CD4-positive, alpha-beta memory T cell (primary cell): ENCODE measurements at regions not wholly inside any gene's neighbourhood (a gene's known extent, or its start where the extent isn't known, plus 50 kb on each side); places are given as distances from the start of the nearest gene placed in this dataset.

ENCODE experiments used
- CTCF ChIA-PET: fragments of 350-600 bp; sonication (Branson Sonifier 250); formaldehyde crosslinking; loops from one replicate; lab custom pipeline; 2021; ENCODE audit warnings: inconsistent platforms; ENCODE audit not compliant: partially characterized antibody; lab: Charles Lee
- POLR2A ChIA-PET: fragments of 350-600 bp; sonication (Branson Sonifier 250); formaldehyde crosslinking; loops from one replicate; lab custom pipeline; 2021; ENCODE audit not compliant: partially characterized antibody; lab: Charles Lee
- DNase-seq, 5 donors: peaks; one replicate each; pipeline versions ENCODE4 v3.0.0 to v3.0.0-alpha.2; 2020 to 2022; ENCODE audit warnings: mixed read lengths in 1 of 5
- H3K27ac ChIP-seq: one replicate; pipeline ENCODE4 v1.7.0; 2013; ENCODE audit warnings: low read depth, low read length
- H3K27me3 ChIP-seq: 2 replicates; pipeline ENCODE4 v1.7.0; 2013; ENCODE audit warnings: mild to moderate bottlenecking, low read length, moderate library complexity; ENCODE audit not compliant: insufficient read depth
- H3K36me3 ChIP-seq: 2 replicates; pipeline ENCODE4 v1.7.0; 2013; ENCODE audit warnings: mild to moderate bottlenecking, low read length, moderate library complexity; ENCODE audit not compliant: insufficient read depth
- H3K4me1 ChIP-seq: 2 replicates; pipeline ENCODE4 v1.7.0; 2013; ENCODE audit warnings: mild to moderate bottlenecking, low read length, moderate library complexity; ENCODE audit not compliant: insufficient read depth
- H3K4me3 ChIP-seq, 2 donors: one replicate each; pipeline ENCODE4 v1.7.0; 2013; ENCODE audit warnings: low read length in 2 of 2, mild to moderate bottlenecking in 1 of 2
- H3K9me3 ChIP-seq, 2 donors: one replicate each; pipeline ENCODE4 v1.7.0; 2013; ENCODE audit warnings: low read length in 2 of 2, control low read depth in 1 of 2; ENCODE audit not compliant: control insufficient read depth in 1 of 2
- H3K27ac Mint-ChIP-seq, 7 donors: one replicate each; pipeline ENCODE4 v1.8.0; 2020 to 2021; ENCODE audit warnings: mixed read lengths in 7 of 7, mild to moderate bottlenecking in 6 of 7, inconsistent platforms in 3 of 7, moderate library complexity in 3 of 7
- H3K27me3 Mint-ChIP-seq, 2 donors: one replicate each; pipeline ENCODE4 v1.8.0; 2020 to 2021; ENCODE audit warnings: mixed read lengths in 2 of 2
- H3K36me3 Mint-ChIP-seq, 2 donors: one replicate each; pipeline ENCODE4 v1.8.0; 2020 to 2021; ENCODE audit warnings: mixed read lengths in 2 of 2, inconsistent platforms in 1 of 2, mild to moderate bottlenecking in 1 of 2
- H3K4me1 Mint-ChIP-seq, 4 donors: one replicate each; pipeline ENCODE4 v1.8.0; 2020 to 2021; ENCODE audit warnings: mixed read lengths in 4 of 4, mild to moderate bottlenecking in 1 of 4
- H3K4me3 Mint-ChIP-seq, 8 donors: one replicate each; pipeline ENCODE4 v1.8.0; 2020 to 2021; ENCODE audit warnings: mixed read lengths in 8 of 8, mild to moderate bottlenecking in 7 of 8, moderate library complexity in 6 of 8, inconsistent platforms in 3 of 8
- H3K9me3 Mint-ChIP-seq, 8 donors: one replicate each; pipeline ENCODE4 v1.8.0; 2020 to 2021; ENCODE audit warnings: mixed read lengths in 8 of 8, mild to moderate bottlenecking in 5 of 8, inconsistent platforms in 3 of 8, moderate library complexity in 1 of 8
- intact Hi-C: fragments of 100-400 bp; cut with micrococcal nuclease; formaldehyde crosslinking; loops from one replicate; pipeline ENCODE4 v1.15.1; 2023

GRCh38 chr15:77749998-77750540 is 117.4 kb upstream of the LINGO1 start:
- no peak overlapping the region for H3K27ac ChIP-seq
- no peak overlapping the region for H3K4me3 Mint-ChIP-seq
- POLR2A ChIA-PET, result no interaction called here
- no peak overlapping the region for H3K27ac Mint-ChIP-seq
- peaks cover 2 to 5% of the 10 kb centered on the region in 2 donors for H3K27me3 Mint-ChIP-seq
- no peak for DNase-seq
- H3K4me1 ChIP-seq, result peaks cover 9% of the 10 kb centered on the region
- no peak overlapping the region for H3K4me3 ChIP-seq
- CTCF ChIA-PET, result no interaction called here
- intact Hi-C loops, result no loop called here
- H3K9me3 ChIP-seq, result no peaks in the 10 kb centered on the region
- H3K36me3 ChIP-seq, result no peaks in the 10 kb centered on the region
- H3K9me3 Mint-ChIP-seq, result peaks cover 0 to 1% (median 0%) of the 10 kb centered on the region in 8 donors
- H3K36me3 Mint-ChIP-seq, result no peaks in the 10 kb centered on the region
- H3K4me1 Mint-ChIP-seq, result peaks cover 0 to 11% (median 4%) of the 10 kb centered on the region in 4 donors
- H3K27me3 ChIP-seq, result no peaks in the 10 kb centered on the region

GRCh38 chr15:77749236-77749997 is 116.7 kb upstream of the LINGO1 start:
- no peak for DNase-seq
- Histone ChIP-seq H3K27ac (no peak overlapping the region), H3K4me1 (peaks cover 9% of the 10 kb centered on the region), H3K36me3 (no peaks in the 10 kb centered on the region), H3K27me3 (no peaks in the 10 kb centered on the region), H3K4me3 (no peak overlapping the region), H3K9me3 (no peaks in the 10 kb centered on the region)
- Mint-ChIP-seq H3K27me3 (peaks cover 2 to 5% of the 10 kb centered on the region in 2 donors), H3K4me3 (no peak overlapping the region), H3K9me3 (peaks cover 0 to 1% (median 0%) of the 10 kb centered on the region in 8 donors), H3K36me3 (no peaks in the 10 kb centered on the region), H3K27ac (no peak overlapping the region), H3K4me1 (peaks cover 0 to 11% (median 4%) of the 10 kb centered on the region in 4 donors)
- intact Hi-C loops, result no loop called here
- CTCF ChIA-PET, result no interaction called here
- POLR2A ChIA-PET, result no interaction called here

GRCh38 chr15:77748078-77749064 is 115.7 kb upstream of the LINGO1 start:
- H3K4me3 Mint-ChIP-seq, result no peak overlapping the region
- H3K27me3 ChIP-seq, result no peaks in the 10 kb centered on the region

GRCh38 chr15:77747175-77748077 is 114.7 kb upstream of the LINGO1 start:
- Mint-ChIP-seq H3K27ac (peak overlapping the region in 1 of 7 donors; percentile 52), H3K4me3 (peak overlapping the region in 4 of 8 donors; percentile 17 to 63 (median 40)), H3K36me3 (no peaks in the 10 kb centered on the region), H3K4me1 (peaks cover 0 to 11% (median 4%) of the 10 kb centered on the region in 4 donors), H3K9me3 (peaks cover 0 to 1% (median 0%) of the 10 kb centered on the region in 8 donors), H3K27me3 (peaks cover 2 to 3% of the 10 kb centered on the region in 2 donors)
- intact Hi-C loops, result no loop called here
- H3K4me3 ChIP-seq, result no peak overlapping the region
- DNase-seq, result no peak
- H3K9me3 ChIP-seq, result no peaks in the 10 kb centered on the region
- ChIA-PET CTCF (no interaction called here), POLR2A (no interaction called here)
- H3K4me1 ChIP-seq, result peaks cover 9% of the 10 kb centered on the region
- no peaks in the 10 kb centered on the region for H3K27me3 ChIP-seq
- H3K36me3 ChIP-seq, result no peaks in the 10 kb centered on the region
- no peak overlapping the region for H3K27ac ChIP-seq

More at GRCh38 chr15:77748078-77749064, 115.7 kb upstream of the LINGO1 start:
- H3K36me3 ChIP-seq, result no peaks in the 10 kb centered on the region
- DNase-seq, result no peak
- H3K4me1 ChIP-seq, result peaks cover 9% of the 10 kb centered on the region
- intact Hi-C loops, result no loop called here
- ChIA-PET POLR2A (no interaction called here), CTCF (no interaction called here)
- no peaks in the 10 kb centered on the region for H3K9me3 ChIP-seq
- Mint-ChIP-seq H3K9me3 (peaks cover 0 to 1% (median 0%) of the 10 kb centered on the region in 8 donors), H3K4me1 (peaks cover 0 to 11% (median 4%) of the 10 kb centered on the region in 4 donors), H3K27me3 (peaks cover 2 to 5% of the 10 kb centered on the region in 2 donors), H3K27ac (no peak overlapping the region), H3K36me3 (no peaks in the 10 kb centered on the region)
- no peak overlapping the region for H3K4me3 ChIP-seq
- H3K27ac ChIP-seq, result no peak overlapping the region

- ChIA-PET CTCF (no interaction called here), POLR2A (no interaction called here)
- Histone ChIP-seq H3K27ac (no peak overlapping the region), H3K27me3 (no peaks in the 10 kb centered on the region), H3K36me3 (no peaks in the 10 kb centered on the region), H3K4me1 (peaks cover 9% of the 10 kb centered on the region), H3K4me3 (no peak overlapping the region), H3K9me3 (no peaks in the 10 kb centered on the region)
- H3K27ac Mint-ChIP-seq, result no peak overlapping the region
- no peaks in the 10 kb centered on the region for H3K36me3 Mint-ChIP-seq
- H3K27me3 Mint-ChIP-seq, result peaks cover 2 to 3% of the 10 kb centered on the region in 2 donors
- H3K9me3 Mint-ChIP-seq, result peaks cover 0 to 1% (median 0%) of the 10 kb centered on the region in 8 donors
- H3K4me1 Mint-ChIP-seq, result peaks cover 0 to 11% (median 4%) of the 10 kb centered on the region in 4 donors
- no peak overlapping the region for H3K4me3 Mint-ChIP-seq
- DNase-seq, result no peak
- intact Hi-C loops, result no loop called here
These were observed 113.8 kb upstream of the LINGO1 start for GRCh38 chr15:77746254-77747174.

GRCh38 chr15:77744398-77744797 is 111.7 kb upstream of the LINGO1 start:
- H3K4me1 Mint-ChIP-seq, result peaks cover 0 to 11% (median 4%) of the 10 kb centered on the region in 4 donors

More at GRCh38 chr15:77744398-77744797, 111.7 kb upstream of the LINGO1 start:
- H3K36me3 ChIP-seq, result no peaks in the 10 kb centered on the region
- no peaks in the 10 kb centered on the region for H3K9me3 ChIP-seq
- H3K27ac ChIP-seq, result no peak overlapping the region
- intact Hi-C loops, result no loop called here
- DNase-seq, result no peak
- peaks cover 6 to 11% of the 10 kb centered on the region in 2 donors for H3K27me3 Mint-ChIP-seq
- no peaks in the 10 kb centered on the region for H3K36me3 Mint-ChIP-seq
- no peak overlapping the region for H3K27ac Mint-ChIP-seq
- H3K9me3 Mint-ChIP-seq, result no peaks in the 10 kb centered on the region
- H3K4me3 ChIP-seq, result no peak overlapping the region
- no peak overlapping the region for H3K4me3 Mint-ChIP-seq
- ChIA-PET POLR2A (no interaction called here), CTCF (no interaction called here)
- peaks cover 9% of the 10 kb centered on the region for H3K4me1 ChIP-seq
- no peaks in the 10 kb centered on the region for H3K27me3 ChIP-seq
